ENCODE measurements at regions not wholly inside any gene's neighbourhood (a gene's known extent, or its start where the extent isn't known, plus 50 kb on each side); places are given as distances from the start of the nearest gene placed in this dataset.
A peak's percentile ranks its signal among the peaks of the same experiment; 100 is the strongest.

DNA sequence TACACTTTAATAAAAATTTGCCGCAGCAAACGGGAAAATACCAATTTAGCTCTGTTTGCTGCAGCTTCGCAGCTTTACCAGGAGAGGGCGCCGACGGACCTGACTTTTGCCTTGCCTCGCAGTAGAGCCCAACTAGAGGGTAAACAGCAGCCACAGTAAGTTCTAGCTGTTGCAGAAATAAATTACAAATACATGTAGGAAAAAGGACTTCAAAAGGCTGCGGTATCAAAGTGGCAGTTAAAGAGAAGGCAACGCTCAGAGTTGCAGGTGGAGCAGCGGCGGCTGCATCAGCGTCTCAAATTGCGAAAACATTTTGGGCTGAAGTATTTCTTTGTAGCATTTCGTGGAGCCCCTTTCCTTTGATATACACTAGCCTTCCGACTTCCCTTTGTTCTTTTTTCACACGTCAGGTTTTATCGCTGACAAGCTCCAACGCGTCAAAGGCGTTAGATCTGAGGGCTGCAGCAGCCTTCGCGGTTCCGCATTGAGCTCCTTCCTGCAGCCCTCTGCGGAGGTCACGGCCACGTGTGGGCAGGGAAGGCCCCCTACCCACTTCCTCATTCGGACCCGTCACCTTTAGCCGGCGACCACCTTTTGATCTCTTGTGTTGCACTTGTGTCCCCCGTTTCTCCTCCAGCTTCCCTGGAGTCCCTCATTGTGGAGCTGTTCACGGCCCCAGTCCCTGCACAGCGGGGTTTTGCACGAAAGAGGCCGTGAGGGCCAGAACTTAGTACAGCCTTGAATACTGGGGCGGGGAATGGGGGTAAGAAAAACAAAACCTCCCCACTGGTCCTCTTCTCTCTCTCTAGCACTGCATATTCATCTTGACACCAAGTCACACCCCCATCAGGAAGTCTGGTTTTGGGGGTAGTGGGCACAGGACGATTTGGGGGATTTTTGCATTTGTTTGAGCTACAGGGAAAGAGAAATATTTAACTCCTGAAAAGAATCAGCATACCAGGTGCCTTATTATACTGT lies 72.8 kb downstream of the S1PR1 start (continued):
- 0 out of 2 replicates have a peak, but pooled peaks have one; percentile 21 for TF ChIP-seq UBTF (CRISPR knock-in tag; IDR thresholded peaks at IDR 0.05)
- TF ChIP-seq ZC3H4 (CRISPR knock-in tag; IDR thresholded peaks at IDR 0.05; ENCODE audit: borderline replicate concordance): no peak
- no peak for TF ChIP-seq ZFP41 (CRISPR knock-in tag; IDR thresholded peaks at IDR 0.05; ENCODE audit: borderline replicate concordance)
- TF ChIP-seq GABPB1 (CRISPR knock-in tag; IDR thresholded peaks at IDR 0.05): no peak
- no peak for TF ChIP-seq ZNF724P (CRISPR knock-in tag; IDR thresholded peaks at IDR 0.05; ENCODE audit: borderline replicate concordance)
- TF ChIP-seq CHCHD3 (CRISPR knock-in tag; IDR thresholded peaks at IDR 0.05): no peak
- TF ChIP-seq MYNN (CRISPR knock-in tag; IDR thresholded peaks at IDR 0.05; ENCODE audit: low read depth): no peak
- no peak for TF ChIP-seq RARG (CRISPR knock-in tag; IDR thresholded peaks at IDR 0.05; ENCODE audit: low read depth)
- no peak for TF ChIP-seq CBX1 (IDR thresholded peaks at IDR 0.05; ENCODE audit: low read depth)
- TF ChIP-seq ZNF597 (CRISPR knock-in tag; IDR thresholded peaks at IDR 0.05): no peak
- TF ChIP-seq KAT8 (CRISPR knock-in tag; IDR thresholded peaks at IDR 0.05): no peak
- TF ChIP-seq, protein P1, sequence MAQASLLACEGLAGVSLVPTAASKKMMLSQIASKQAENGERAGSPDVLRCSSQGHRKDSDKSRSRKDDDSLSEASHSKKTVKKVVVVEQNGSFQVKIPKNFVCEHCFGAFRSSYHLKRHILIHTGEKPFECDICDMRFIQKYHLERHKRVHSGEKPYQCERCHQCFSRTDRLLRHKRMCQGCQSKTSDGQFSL (CRISPR knock-in tag; IDR thresholded peaks at IDR 0.05): no peak
- TF ChIP-seq ZNF354B (CRISPR knock-in tag; IDR thresholded peaks at IDR 0.05): no peak
- TF ChIP-seq GABPA (IDR thresholded peaks at IDR 0.05; ENCODE audit: low read depth, low read length): no peak
- no peak for TF ChIP-seq GABPA (CRISPR knock-in tag; IDR thresholded peaks at IDR 0.05; ENCODE audit: low read depth)
- TF ChIP-seq HNF4G (IDR thresholded peaks at IDR 0.05; ENCODE audit: borderline replicate concordance, low read depth, low read length): no peak
- TF ChIP-seq HNF4G (CRISPR knock-in tag; IDR thresholded peaks at IDR 0.05; ENCODE audit: borderline replicate concordance, low read depth): no peak
- TF ChIP-seq ISL2 (CRISPR knock-in tag; IDR thresholded peaks at IDR 0.05): no peak
- no peak for TF ChIP-seq ZNF720 (CRISPR knock-in tag; IDR thresholded peaks at IDR 0.05)
- TF ChIP-seq ZNF792 (CRISPR knock-in tag; IDR thresholded peaks at IDR 0.05): no peak
- TF ChIP-seq, protein P2, sequence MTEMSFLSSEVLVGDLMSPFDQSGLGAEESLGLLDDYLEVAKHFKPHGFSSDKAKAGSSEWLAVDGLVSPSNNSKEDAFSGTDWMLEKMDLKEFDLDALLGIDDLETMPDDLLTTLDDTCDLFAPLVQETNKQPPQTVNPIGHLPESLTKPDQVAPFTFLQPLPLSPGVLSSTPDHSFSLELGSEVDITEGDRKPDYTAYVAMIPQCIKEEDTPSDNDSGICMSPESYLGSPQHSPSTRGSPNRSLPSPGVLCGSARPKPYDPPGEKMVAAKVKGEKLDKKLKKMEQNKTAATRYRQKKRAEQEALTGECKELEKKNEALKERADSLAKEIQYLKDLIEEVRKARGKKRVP (CRISPR knock-in tag; IDR thresholded peaks at IDR 0.05): no peak
- no peak for TF ChIP-seq SMARCE1 (IDR thresholded peaks at IDR 0.05; ENCODE audit: borderline replicate concordance)
- TF ChIP-seq, protein P3, sequence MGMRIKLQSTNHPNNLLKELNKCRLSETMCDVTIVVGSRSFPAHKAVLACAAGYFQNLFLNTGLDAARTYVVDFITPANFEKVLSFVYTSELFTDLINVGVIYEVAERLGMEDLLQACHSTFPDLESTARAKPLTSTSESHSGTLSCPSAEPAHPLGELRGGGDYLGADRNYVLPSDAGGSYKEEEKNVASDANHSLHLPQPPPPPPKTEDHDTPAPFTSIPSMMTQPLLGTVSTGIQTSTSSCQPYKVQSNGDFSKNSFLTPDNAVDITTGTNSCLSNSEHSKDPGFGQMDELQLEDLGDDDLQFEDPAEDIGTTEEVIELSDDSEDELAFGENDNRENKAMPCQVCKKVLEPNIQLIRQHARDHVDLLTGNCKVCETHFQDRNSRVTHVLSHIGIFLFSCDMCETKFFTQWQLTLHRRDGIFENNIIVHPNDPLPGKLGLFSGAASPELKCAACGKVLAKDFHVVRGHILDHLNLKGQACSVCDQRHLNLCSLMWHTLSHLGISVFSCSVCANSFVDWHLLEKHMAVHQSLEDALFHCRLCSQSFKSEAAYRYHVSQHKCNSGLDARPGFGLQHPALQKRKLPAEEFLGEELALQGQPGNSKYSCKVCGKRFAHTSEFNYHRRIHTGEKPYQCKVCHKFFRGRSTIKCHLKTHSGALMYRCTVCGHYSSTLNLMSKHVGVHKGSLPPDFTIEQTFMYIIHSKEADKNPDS (CRISPR knock-in tag; IDR thresholded peaks at IDR 0.05): no peak
- TF ChIP-seq MAZ (IDR thresholded peaks at IDR 0.05; ENCODE audit: borderline replicate concordance, low read depth, low read length): no peak
- TF ChIP-seq MAZ (CRISPR knock-in tag; IDR thresholded peaks at IDR 0.05; ENCODE audit: low read depth): no peak

Measured in HepG2 (cell line).